ENCODE measurements at regions not wholly inside any gene's neighbourhood (a gene's known extent, or its start where the extent isn't known, plus 50 kb on each side); places are given as distances from the start of the nearest gene placed in this dataset.
"Not testable (repeated sequence)": the region's sequence is repeated elsewhere in the genome, so short reads cannot be mapped to it uniquely, and the experiment has no call there.

DNA sequence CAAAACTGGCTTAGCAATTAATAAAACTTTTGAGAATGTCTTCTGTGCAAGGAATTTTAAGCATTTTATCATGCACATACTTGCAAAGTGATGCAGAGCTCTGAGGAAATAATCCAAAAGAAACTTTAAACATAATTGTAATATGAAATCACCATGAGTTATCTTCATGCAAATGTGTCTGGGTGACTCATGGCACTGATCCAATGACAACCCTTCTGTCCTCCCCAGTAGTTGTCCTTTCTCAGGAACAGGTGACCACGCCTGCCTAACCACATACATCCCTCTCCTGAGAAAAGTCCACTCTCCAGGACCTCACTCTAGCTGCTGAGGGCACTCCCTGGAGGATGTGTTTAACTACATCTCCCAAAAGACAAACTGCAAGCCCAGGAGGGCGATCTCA is 530.6 kb upstream of the IL12A start:
- peak; percentile 56 for DNase-seq (ENCODE audit: low spot score)

DNA sequence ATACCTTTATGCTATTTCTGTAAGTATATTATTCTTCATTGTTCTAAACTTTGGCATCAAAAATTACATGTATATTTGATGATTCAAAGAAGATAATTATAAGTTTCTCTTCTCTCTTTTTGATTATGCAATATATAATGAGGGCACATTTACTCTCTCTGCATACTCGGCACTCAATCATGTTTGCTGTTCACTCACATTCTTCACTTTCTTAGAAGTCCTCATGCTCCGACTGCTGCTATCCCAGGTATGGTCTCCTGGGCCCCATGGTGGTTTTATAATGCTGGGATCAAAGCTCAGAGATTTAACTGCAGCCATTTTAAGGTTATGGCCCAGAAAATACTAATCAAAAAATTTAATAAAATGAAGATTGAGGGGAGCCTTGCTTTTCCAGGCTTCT is 529.7 kb upstream of the IL12A start:
- no peak for DNase-seq (ENCODE audit: low spot score)

DNA sequence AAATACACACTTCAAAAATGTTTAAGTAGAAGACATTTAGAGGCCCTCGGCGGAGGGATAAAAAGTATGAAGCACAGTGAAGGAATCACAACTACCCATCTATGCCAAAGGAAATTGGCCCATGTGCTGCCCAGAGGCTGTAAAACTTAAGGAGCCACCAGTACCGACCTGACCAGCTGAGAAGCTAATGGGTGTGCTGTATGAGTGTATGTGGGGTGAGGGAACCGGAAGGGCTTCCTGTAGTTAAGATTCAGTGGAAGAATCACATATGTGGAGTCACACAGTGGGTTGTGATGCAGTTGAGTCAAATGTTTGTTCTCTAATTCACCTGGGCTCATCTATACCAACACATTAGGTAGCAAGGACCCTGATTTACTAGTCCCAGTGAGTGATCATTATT is 516.0 kb upstream of the IL12A start:
- DNase-seq (ENCODE audit: low spot score) = no peak

DNA sequence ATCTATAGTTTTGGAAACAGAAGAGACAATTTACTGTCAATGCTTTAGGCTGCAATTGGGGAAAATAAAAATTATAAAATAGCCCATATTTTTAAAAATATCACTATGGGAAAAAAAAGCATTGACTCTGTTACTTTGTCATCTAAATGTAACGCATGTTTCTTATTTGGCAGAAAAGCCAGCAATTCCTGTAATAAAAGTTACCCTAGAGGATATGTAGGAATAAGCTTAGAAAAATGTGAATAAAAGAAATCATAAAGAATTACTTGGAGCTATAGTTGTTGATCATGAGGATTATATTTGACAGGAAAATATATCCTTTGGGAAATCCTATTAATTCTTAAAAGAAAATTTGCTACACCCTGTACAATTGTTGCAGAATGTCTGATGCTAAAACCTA is 515.4 kb upstream of the IL12A start:
- DNase-seq (ENCODE audit: low spot score) = no peak

DNA sequence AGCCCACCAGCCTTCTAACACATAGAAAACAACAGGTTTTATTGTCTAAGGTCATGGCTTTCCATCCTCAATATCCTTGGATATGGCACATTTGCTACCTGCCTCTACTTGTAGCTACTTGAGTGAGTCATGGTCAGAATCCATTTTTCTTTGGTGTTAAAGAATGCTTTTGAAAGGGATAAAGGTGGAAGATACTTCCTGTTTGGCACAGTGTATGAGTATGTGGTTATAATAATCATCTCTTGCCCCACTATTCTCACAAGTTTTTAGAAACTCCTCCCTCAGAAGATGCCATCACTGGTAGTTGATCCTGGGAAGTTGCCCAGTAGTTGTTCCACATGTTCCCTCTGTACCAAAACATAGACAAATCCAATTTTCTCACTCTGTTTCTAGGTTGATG is 508.6 kb upstream of the IL12A start:
- DNase-seq (ENCODE audit: low spot score) = no peak

DNA sequence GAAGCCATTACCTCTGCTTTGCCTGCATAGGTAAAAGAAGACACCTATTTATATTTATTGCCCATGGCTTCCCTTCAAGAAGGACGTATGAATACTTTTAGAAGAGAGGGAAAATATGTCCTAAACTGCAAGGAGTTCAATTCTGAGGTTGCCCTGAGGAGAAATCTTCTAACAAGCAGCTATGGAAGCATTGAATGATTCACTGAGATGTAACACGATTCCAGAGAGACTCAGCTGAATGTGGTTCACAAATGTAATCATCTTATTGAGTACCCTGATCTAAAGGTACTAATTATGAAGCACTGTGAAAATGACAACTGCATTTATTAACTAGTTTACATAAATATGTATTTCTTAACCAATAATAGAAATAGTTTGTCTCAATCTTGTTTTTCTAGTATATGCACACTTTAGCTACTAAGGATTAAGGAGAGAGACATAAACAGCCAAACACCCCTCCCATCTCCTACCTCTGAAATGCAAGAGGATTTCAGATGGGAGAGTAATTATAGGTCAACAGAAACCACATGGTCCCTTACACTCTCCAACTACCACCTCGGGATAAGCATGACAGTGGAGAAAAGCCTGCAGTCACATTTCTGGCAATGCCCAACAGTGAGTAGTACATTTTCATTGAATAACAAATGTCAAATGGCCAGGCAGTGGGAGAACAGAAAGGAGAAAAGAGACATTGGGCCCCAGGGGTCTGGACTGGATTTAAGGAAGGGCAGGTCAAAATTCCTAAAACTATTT is 506.2 kb upstream of the IL12A start:
- no peak for DNase-seq (ENCODE audit: low spot score)

DNA sequence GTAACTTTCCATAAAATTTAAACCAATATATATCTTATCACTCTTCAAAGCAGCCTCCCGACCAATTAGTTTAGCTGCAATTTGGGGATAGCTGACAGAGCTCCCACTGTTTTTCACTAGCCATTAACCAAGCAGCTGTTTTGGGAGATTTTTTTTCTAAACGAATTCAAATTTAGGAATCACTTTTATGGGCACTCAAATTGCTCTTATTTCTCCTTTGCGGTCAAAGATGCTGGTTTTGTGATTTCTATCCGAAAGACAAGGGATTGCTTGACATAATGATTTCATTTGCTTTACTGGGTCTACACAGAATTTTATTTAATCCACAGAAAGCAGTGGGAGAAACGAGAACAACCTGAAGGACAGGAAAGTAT is 505.7 kb upstream of the IL12A start:
- DNase-seq (ENCODE audit: low spot score) = no peak

DNA sequence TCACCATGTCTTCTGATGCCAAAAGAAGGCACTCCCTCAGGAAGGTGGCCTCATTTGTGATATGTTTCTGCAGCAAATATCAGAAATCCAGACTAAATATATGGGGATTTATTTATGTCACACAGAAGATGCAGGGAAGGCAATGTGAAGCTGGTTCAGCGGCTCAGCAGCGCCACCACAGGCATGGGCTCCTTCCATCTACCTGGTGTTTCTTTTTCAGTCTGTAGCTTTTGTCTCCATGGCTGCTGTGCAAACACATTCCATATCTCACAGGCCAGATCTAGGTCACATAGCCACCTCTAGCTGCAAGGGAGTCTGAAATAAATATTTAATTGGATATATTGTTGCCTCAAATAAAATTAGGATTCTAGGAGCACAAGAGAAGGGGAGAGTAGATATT is 502.1 kb upstream of the IL12A start:
- peak; percentile 13 for DNase-seq (ENCODE audit: low spot score)

DNA sequence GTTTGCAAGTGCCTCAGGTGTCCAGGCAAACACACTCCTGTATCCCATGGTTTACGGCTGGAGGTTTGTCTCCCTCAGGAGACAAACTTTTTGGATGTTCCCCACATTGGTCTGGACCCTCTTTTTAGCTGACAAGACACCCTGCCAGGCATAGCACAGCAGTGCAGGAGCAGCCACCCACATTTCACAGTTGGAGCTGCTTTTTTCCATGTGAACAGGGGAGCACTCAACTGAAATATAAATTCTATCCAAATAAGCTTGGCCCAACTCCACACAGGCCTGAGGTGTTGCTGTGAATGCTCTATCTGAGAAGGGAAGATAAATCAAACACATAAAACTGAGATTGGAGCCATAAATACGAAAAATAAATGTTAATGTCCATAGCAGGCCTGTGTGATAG is 501.3 kb upstream of the IL12A start:
- DNase-seq (ENCODE audit: low spot score) = no peak

DNA sequence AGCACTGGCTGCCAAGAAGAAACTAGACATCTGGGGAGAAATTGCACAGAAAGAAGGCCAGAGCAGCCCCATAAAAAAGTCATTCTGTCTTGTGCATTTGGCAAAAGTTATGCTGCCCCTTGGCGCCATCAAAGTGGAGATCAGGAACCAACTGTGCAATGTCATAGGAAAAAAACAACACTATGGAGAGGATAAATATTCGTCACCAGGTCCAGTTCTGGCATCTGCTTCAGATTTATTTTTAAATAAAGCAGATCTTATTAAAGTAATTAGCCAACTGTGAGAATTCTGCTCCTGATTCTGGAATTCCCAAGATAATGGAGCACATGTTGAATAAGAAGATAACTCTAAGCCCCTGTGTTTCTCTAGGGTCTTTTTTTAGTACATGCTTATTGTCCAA is 500.0 kb upstream of the IL12A start:
- no peak for DNase-seq (ENCODE audit: low spot score)

DNA sequence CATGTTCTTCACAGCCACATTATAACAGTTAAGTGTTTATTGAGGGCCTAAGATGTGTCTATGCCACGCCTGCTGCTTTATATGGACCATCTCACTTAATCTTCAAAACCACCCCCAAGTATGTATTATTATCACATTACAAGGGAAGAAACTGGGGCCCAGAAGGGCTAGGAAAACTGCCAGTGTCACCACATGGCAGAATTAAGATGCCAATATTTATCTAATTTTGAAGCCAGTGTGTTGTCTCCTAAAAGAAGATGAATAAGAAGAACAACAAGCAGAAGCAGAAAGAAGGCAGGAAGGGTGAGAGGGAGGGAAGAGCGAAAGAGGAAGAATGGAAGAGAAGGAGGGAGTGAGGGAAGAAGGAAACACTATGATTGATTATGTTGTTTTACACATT is 491.3 kb upstream of the IL12A start:
- DNase-seq (ENCODE audit: low spot score) = no peak

DNA sequence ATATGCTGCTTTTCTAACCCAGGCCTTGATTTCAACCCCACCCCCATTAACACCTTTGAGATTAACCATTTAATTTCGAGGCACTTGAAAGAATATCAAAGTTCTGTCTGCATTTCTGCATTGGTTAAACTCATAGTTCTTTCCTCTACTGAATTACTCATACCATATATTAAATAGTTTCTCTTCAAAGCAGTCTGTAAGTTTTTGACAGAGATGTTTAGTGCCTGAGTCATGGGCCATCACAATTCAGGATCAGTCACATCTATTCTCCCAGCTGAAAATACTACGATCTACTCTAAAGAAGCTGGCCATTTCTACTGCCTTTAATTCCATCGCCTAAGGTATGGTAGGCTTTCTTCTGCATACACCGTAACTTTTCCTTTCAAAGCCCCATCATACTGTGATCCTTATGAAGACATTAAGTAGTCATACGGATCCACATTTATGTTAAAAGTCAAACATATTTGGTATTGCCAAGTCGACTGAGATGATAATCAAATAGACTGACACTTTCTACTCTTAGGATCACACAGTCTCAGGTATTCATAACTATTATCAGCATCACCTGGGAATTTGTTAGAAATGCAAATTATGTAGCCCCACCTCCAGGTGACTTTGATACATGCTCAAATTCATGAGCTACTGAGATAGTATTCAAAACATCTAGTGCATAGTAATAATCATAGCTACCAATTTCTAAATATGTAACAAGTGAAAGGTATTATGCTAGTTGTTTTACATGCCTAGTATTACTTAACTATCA is 489.4 kb upstream of the IL12A start:
- peak; percentile 21 for DNase-seq (ENCODE audit: low spot score)

DNA sequence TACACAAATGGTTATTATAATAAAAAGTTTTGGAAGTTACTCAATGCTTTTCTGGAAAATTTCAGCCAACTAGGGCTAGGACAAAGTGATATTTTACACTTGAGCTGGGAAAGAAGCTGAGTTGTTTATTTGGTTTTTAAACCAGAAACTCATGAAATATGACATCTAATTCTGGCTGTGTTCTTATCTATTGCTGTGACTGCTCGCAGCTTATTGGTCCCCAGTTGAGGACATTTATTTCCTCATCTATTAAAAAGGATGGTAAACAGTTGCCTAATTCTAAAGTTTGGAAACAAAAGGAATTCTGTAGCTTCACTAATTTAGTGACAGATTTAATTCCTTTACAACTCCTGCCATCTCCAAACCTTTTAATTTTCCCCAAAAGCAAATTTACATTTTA is 487.6 kb upstream of the IL12A start:
- DNase-seq (ENCODE audit: low spot score) = no peak

DNA sequence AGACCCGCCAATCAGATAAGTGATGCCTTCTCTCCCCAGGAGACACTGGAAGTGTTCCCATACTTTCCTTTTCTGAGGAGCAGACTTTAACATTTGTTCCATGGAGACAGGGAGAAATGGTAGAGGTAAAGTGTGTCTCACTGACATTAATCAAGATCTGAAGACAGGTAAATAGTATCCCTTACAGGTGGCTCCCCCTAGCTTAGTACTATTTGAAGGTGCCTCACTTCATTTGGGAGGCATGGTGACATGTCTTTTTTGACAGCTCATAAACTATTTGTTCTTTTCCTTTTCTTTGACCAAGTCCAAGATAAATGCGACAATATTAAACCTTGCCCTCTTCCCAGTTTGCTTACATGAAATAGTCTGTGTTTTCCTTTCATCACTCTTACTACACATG is 485.6 kb upstream of the IL12A start:
- no peak for DNase-seq (ENCODE audit: low spot score)

DNA sequence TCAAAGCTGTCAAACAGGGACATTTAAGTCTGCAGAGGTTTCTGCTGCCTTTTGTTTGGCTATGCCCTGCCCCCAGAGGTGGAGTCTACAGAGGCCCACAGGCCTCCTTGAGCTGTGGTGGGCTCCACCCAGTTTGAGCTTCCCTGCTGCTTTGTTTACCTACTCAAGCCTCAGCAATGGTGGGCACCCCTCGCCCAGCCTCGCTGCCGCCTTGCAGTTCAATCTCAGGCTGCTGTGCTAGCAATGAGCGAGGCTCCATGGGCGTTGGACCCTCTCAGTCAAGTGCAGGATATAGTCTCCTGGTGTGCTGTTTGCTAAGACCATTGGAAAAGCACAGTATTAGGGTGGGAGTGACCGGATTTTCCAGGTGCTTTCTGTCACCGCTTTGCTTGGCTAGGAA is 477.6 kb upstream of the IL12A start:
- DNase-seq (ENCODE audit: low spot score) = not testable (repeated sequence)

DNA sequence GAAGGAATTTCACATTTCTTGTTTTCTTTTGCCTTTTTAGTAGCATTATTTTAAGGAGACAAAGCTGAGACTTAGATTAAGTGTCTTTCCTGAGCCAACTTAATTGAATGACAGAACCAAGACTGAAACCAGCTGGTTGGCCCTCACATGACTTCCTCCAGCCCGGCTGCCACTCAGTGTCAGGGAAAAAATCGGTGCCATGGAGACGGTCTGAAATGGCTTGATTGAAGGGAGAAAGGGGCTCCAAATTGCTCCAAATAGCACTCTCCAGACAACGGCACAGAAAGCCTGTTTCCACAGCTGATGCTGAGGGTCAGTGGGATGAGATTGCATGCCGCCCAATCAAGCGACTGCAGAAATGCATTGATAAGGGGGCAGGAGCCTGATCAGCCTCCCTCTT is 475.2 kb upstream of the IL12A start:
- no peak for DNase-seq (ENCODE audit: low spot score)

DNA sequence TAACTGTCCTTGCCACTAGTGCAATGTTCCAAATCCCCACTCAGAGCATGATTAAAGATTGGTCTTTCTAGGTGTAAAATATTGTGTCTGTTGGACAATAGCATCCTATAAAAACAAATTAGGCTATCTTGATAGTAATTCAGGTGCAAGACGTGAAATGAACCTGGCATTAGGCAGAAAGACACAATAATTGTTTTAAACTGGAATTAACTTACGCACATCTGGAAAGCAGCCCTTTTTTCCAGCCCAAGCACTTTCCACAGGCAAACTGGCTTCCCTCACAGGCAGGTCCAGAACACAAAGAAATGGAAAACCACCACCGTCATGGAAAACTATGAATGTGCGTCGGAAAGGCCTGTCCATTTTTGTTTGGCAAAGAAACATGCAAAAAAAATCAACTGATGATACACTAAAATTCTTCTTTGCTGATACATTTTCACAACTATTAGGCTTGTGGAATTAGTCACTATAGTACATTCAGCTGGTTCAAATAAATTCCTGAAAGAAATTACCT is 474.7 kb upstream of the IL12A start:
- no peak for DNase-seq (ENCODE audit: low spot score)

DNA sequence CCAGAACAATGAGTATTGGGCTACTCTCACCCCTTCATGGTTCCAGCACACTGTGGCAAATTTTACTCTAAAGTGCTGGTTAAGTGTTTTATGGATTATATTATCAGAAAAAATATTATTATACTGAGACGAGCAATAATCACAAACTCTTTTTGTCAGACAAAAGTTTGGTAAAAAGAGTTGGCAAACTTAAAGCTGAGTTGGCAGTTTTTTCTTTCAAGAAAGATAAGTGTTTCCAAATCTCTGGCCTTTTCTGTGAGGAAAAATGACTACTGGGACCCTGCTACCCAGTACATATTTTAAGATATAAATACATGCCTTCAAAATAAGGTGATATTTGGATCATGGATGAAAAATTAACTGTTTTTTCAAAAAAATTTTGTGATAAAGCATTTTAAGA is 471.5 kb upstream of the IL12A start:
- no peak for DNase-seq (ENCODE audit: low spot score)

DNA sequence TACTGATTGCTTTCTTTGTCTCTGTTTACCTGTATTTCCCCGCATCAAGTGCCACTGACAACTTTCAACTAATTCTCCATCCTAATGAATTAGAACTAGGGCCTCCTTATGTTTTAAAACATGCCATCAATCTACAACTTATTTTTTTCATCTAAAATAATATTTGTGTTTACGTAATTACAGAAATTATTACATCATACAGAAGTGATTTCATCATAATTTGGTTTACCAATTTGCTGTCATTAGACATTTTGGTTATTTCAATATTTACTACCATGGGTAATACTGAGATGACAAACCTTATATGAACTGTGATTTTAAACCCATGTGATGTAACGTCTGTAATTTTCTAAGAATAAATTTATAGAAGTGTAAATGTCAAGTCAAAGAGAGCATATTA is 468.0 kb upstream of the IL12A start:
- DNase-seq (ENCODE audit: low spot score) = no peak

DNA sequence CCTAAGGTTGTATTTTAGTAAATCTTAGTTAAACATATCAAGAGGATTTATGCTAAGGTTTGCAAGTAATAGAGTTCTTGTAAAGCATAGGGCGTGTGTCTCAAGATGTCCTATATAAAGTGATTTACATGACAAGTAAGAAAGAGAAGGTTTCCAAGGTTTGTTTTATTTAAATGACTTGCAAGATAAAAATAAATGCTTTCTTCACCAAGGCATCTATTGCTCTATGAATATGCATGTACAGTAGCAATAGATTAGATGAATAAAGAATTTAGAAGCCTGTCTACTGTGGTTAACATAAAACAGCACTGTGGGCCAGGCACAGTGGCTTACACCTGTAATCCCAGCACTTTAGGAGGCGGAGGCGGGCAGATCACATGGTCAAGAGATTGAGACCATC is 466.4 kb upstream of the IL12A start:
- no peak for DNase-seq (ENCODE audit: low spot score)

DNA sequence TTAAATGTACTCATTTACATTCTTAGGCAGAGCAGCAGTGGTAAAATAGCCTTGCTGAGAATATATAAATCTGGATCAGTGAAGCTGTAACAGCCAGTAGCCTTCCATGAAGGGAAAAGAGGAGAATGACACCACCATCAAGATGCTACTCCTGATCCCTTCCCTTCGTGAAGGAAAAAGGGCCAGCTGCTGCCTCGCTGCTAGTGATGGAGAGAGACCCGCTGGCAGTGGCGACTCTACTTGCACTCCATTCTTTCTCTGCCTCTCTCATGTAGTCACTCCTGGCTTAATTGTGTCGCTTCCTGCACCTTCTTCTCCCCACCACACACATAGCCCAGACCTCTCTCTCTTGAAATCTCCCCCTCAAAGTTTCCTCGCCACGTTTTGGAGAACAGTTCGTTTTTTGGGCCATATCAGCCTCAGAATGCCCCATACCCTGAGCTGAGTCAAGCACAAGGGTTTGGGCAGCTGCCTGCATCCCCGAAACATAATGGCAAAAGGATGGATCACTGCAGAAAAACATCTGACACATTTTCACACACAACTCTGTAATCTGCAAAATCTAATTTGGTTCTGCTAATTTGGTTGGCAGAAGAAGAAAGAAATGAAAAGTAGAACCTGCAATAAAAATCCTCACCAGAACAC is 460.3 kb upstream of the IL12A start:
- DNase-seq (ENCODE audit: low spot score) = no peak

DNA sequence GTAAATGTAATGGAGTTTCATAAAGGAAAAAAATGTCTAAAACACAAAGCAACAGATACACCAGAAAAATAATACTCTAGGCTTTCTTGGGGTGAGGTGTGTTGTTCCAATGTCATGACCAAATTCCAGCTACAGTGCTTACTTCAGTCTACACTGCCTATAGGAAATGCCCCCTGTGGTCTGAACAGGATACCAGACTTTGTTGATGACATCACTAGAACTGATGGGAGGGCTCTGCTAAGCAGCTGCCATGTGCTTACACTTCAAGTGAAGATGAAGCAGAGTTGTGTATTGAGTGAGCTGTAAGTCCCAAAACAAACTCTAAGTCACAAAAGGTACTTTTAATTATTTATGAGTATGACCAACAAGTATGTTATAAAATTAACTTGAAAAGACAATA is 456.1 kb upstream of the IL12A start:
- no peak for DNase-seq (ENCODE audit: low spot score)

DNA sequence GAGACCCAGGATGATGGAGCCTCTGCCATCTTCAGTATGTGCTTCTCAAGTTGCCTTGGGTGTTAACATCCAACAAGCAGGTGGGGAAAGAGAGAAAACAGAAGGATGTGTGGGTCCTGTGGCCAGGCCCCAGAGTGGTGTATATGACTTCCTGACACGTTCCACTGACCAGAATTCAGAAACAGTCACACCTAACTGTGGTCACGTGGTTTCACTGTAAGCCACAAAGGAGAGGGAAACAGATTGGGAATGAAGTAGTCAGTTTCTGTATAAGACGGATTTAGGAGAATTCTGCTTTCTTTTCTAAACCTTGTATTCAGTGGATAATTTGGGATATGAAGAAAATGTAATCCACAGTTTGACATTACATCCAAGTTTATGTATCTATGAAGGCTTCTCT is 454.1 kb upstream of the IL12A start:
- no peak for DNase-seq (ENCODE audit: low spot score)

Measured in COLO829 (cell line).